Limb (tissue), 2 donors: ENCODE measurements at regions not wholly inside any gene's neighbourhood (a gene's known extent, or its start where the extent isn't known, plus 50 kb on each side); places are given as distances from the start of the nearest gene placed in this dataset.
"Not testable (repeated sequence)": the region's sequence is repeated elsewhere in the genome, so short reads cannot be mapped to it uniquely, and the experiment has no call there.

Source experiments
- DNase-seq, 2 donors: peaks; one replicate each; pipeline ENCODE4 v3.0.0-alpha.2; 2016; ENCODE audit errors: extremely low spot score in 2 of 2

DNA sequence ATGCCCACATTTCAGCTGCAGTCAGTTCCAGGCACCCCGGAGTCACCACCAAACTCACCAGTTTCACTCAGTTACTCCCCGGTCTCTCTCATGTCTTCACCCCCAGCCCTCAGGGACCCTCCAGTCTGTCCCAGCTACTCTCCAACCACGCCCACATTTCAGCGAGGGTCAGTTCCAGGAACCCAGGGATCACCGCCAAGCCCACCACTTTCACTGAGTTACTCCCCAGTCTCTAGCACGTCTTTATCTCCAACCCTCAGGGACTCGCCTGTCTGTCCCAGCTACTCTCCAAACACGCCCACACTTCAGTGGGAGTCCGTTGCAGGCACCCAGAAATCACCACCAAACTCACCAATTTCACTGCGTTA lies 337.5 kb downstream of the CWH43 start:
- DNase-seq: not testable (repeated sequence)
